ENCODE measurements at regions not wholly inside any gene's neighbourhood (a gene's known extent, or its start where the extent isn't known, plus 50 kb on each side); places are given as distances from the start of the nearest gene placed in this dataset.

- Histone ChIP-seq H3T11ph (ENCODE audit: low read length) (no peak overlapping the region), H4K91ac (ENCODE audit: insufficient read length, low read depth, low read length) (no peak overlapping the region), H2BK20ac (ENCODE audit: low read depth, low read length, poor library complexity, severe bottlenecking) (no peak overlapping the region), H2BK15ac (ENCODE audit: low read depth, low read length) (no peak overlapping the region), H3K27ac (ENCODE audit: insufficient read length, low read depth, low read length) (no peak overlapping the region), H2AFZ (ENCODE audit: low read length) (no peak overlapping the region), H3K79me2 (ENCODE audit: insufficient read depth, low read length) (no peaks in the 10 kb centered on the region), H3K56ac (ENCODE audit: insufficient read length, low read depth, low read length) (no peak overlapping the region), H4K5ac (ENCODE audit: insufficient read length, low read depth, low read length) (no peak overlapping the region), H3K4me1 (ENCODE audit: insufficient read depth, low read length) (no peaks in the 10 kb centered on the region), H3K14ac (ENCODE audit: insufficient read depth, low read length) (no peak overlapping the region), H3K4me2 (ENCODE audit: insufficient read depth, insufficient read length, low read length) (no peak overlapping the region), H2BK5ac (ENCODE audit: insufficient read length, low read length) (no peak overlapping the region), H3K4ac (ENCODE audit: low read depth, low read length) (no peak overlapping the region), H3K9me3 (ENCODE audit: control insufficient read depth, low read depth, low read length) (no peaks in the 10 kb centered on the region), H3K27me3 (ENCODE audit: insufficient read depth, low read length) (no peaks in the 10 kb centered on the region), H2BK120ac (ENCODE audit: low read depth, low read length, poor library complexity, severe bottlenecking) (no peak overlapping the region), H3K18ac (ENCODE audit: insufficient read length, low read depth, low read length) (no peak overlapping the region), H4K8ac (replicated peaks; ENCODE audit: insufficient read length, low read depth, low read length) (no peak overlapping the region), H3K9ac (ENCODE audit: extremely low read depth, insufficient read length, low read length) (no peak overlapping the region), H3K23ac (ENCODE audit: insufficient read length, low read depth, low read length) (no peak overlapping the region), H3K79me1 (ENCODE audit: insufficient read depth, low read depth, low read length, poor library complexity, severe bottlenecking) (no peaks in the 10 kb centered on the region), H2BK12ac (ENCODE audit: insufficient read length, low read depth, low read length) (no peak overlapping the region), H4K20me1 (ENCODE audit: control insufficient read depth, insufficient read depth, insufficient read length) (no peaks in the 10 kb centered on the region), H3K23me2 (ENCODE audit: insufficient read length, low read depth, low read length, poor library complexity, severe bottlenecking) (no peaks in the 10 kb centered on the region), H2AK5ac (ENCODE audit: insufficient read length, low read length) (no peak overlapping the region)
- Mint-ChIP-seq H3K9me3 (no peaks in the 10 kb centered on the region; a peak in 2 of 5 replicates), H3K4me1 (peaks cover 0 to 4% of the 10 kb centered on the region in 2 experiments; a peak in 2 of 4 replicates), H3K27ac (no peak overlapping the region), H3K36me3 (ENCODE audit: insufficient read depth in 1 of 3, low read depth in 3 of 3) (no peaks in the 10 kb centered on the region), H3K27me3 (ENCODE audit: low read depth) (peaks cover 6% of the 10 kb centered on the region), H3K4me3 (no peak overlapping the region)
- no peak for TF ChIP-seq CTCF (conservative IDR thresholded peaks at IDR 0.05)
- DNase-seq = no peak
- whole genome bisulfite sequencing (ENCODE audit: extremely low coverage, insufficient read length, low lambda C conversion rate) = no CpG with 5 or more reads among the region's 13 CpGs
Observed at GRCh38 chr2:10995366-10995970, 83.7 kb downstream of the KCNF1 start.
